Astrocyte (in vitro differentiated cells and primary cell): ENCODE measurements at regions not wholly inside any gene's neighbourhood (a gene's known extent, or its start where the extent isn't known, plus 50 kb on each side); places are given as distances from the start of the nearest gene placed in this dataset.

Experiments
- EZH2 ChIP-seq: IDR thresholded peaks from 2 replicates; pipeline ENCODE4 v1.6.1; 2012; ENCODE audit warnings: mild to moderate bottlenecking, low read length, inconsistent platforms; ENCODE audit not compliant: insufficient read depth
- TF ChIP-seq, protein P1 (sequence below): IDR thresholded peaks from 2 replicates; pipeline ENCODE4 v1.5.1; 2011; ENCODE audit warnings: low read depth, mild to moderate bottlenecking, inconsistent platforms, low read length, moderate library complexity; ENCODE audit not compliant: insufficient read depth

DNA sequence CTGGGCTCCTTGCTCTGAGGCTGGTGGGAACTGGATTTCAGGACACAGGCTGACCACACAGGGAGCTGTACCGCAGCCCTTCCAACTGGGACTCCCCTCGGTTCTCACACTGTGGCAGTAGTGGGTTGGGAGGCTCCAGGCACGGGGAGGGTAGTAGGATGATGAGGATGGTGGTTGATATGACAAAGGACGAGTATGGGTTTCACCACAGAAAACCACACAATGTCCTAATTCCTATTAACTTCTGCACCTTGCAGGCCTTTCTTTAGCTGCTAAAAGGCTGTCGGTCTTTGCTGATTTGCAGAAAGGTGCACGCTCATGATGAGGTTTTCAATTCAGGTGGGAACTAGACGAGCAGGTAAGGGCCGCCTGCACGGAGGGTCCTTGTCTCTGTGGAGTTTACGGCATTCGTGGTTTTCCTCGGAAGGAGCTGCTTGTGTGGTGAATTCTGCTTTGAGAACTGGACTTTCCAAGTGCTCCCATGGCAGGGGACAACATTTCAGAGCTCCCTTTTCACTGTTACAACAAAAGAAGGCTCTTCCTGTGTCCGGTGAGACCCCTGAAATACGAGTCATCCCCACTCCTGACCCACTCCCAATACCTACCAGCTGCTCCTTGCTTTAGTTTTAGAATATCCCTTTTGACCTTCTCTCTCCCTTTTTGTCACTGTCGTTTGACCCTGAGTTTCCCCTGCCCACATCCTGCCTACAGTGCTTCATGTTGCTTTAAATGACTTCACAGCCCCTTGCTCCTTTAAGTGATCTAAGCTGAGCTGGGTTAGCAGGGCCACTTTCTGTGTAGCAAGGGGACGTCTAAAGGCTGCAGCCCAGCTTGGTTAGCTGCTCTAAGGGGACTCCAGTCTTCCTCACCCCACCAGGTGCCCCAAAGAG, 125.1 kb downstream of the MRPS6 start:
- TF ChIP-seq, protein P1, sequence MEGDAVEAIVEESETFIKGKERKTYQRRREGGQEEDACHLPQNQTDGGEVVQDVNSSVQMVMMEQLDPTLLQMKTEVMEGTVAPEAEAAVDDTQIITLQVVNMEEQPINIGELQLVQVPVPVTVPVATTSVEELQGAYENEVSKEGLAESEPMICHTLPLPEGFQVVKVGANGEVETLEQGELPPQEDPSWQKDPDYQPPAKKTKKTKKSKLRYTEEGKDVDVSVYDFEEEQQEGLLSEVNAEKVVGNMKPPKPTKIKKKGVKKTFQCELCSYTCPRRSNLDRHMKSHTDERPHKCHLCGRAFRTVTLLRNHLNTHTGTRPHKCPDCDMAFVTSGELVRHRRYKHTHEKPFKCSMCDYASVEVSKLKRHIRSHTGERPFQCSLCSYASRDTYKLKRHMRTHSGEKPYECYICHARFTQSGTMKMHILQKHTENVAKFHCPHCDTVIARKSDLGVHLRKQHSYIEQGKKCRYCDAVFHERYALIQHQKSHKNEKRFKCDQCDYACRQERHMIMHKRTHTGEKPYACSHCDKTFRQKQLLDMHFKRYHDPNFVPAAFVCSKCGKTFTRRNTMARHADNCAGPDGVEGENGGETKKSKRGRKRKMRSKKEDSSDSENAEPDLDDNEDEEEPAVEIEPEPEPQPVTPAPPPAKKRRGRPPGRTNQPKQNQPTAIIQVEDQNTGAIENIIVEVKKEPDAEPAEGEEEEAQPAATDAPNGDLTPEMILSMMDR, result no peak
- no peak for TF ChIP-seq EZH2
